ENCODE measurements at regions not wholly inside any gene's neighbourhood (a gene's known extent, or its start where the extent isn't known, plus 50 kb on each side); places are given as distances from the start of the nearest gene placed in this dataset.
"Not testable (repeated sequence)": the region's sequence is repeated elsewhere in the genome, so short reads cannot be mapped to it uniquely, and the experiment has no call there.

DNA sequence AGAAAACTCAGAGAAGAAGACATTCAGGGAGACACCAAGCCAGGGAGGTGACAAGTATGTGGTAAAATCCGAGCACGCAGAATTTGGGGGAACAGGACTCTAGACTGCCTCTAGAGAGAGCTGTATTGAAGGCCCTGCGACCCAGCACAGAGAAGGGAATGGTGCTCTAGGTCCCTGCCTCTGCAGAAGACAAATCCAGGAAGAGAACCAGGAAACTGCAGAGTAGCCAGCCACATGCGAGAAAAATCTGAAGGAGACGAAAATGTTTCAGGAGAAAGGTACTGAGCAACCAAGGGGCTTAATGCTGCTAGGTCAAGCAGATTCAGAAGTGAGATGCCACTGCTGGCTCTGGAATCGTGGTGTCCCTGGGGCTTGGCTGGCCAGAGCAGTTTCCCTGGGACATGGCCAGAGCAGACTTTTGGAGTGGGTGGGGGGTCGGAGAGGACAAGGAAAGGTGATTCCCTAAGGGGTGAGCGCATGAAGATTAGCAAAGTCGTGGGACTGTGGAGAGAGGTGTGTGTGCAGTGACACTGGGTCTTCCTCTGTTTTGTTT lies 158.0 kb upstream of the KLF6 start:
- DNase-seq: no peak

DNA sequence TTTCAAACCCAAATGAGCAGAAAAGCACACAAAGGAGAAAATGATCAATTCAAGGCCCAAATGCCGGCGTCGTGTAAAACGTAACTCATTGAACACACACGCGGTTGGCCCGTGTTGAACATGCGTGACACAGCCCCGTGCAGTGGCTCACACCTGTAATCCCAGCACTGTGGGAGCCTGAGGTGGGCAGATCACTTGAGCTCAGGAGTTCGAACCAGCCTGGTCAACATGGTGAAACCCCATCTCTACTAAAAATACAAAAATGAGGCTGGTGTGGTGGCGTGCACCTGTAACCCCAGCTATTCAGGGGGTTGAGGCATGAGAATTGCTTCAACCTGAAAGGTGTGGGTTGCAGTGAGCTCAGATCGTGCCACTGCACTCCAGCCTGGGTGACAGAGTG lies 156.7 kb upstream of the KLF6 start:
- DNase-seq: no peak

DNA sequence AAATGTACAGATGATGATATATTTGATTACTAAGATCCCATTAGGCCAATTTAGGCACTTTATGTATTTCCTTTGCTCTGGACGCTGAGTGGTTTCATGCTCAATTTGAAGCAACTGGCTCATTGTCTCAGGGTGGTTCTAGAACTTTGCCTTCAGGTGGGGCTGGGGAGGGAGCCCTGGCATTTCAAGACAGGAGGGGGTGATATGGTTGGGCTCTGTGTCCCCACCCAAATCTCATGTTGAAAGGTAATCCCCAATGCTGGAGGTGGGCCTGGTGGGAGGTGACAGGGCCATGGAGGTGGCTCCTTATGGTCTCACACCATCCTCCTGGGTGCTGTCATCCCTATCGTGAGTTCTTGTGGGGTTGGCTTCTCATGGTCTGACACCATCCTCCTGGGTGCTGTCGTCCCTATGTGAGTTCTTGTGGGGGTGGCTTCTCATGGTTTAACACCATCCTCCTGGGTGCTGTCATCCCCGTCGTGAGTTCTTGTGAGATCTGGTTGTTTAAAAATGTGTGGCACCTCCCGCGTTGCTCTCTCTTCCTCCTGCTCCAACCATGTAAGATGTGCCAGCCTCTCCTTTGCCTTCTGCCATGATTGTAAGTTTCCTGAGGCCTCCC lies 151.5 kb upstream of the KLF6 start:
- no peak for DNase-seq

DNA sequence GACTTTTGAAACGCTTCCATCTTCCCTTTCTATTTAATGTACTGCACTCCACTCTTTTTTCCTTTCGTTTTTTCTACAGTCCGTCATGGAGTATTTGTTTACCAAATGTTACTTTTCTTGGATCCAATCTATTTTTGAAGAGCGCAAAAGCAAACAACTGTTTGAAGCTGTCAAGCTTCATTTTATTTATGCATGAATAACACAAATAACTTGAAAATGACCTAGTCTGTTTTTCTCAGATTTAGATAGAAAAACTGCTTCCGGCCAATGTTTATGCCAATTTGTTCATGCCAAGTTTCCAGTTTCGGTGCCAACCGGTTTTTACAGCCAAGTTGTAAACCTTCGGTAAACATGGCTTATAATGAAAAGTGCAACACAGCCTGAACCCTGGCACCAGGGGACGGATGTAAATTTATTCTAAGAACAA lies 150.9 kb upstream of the KLF6 start:
- no peak for DNase-seq

DNA sequence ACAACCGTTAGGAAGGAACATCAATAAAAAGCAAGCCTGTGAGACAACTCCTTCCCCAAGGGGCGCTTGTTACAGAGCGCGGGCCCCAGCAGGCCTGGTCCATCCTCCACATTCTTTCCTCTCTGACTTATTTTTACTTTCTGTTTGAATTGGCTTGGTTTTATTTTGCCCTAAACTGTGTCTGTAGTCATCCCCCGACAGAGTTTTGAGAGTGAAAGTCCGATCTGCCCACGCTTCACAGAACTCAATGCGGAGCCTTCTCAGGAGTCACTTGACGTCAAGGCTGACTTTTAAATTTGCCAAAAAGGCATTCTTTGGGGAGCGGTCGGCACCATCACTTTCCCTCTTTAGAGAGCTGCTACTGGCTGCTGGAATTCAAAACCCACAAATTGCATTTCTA lies 150.1 kb upstream of the KLF6 start:
- DNase-seq: peak; percentile 72

DNA sequence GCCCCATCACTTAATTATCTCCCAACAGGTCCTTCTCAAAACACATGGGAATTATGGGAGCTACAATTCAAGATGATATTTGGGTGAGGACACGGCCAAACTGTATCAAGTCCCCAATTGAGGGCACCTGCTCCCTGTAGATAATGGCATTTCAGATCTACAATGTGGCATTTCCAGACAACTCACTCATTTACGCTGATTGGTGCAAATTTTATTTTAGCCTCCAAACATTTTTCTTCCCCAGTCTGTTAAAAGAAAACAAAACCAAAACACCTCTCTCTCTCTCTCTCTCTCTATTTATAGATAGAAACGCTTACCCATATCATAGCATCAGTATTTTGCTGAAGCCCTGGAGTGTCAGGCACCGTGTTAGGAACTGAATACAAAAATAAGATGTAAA lies 148.7 kb upstream of the KLF6 start:
- DNase-seq: no peak

DNA sequence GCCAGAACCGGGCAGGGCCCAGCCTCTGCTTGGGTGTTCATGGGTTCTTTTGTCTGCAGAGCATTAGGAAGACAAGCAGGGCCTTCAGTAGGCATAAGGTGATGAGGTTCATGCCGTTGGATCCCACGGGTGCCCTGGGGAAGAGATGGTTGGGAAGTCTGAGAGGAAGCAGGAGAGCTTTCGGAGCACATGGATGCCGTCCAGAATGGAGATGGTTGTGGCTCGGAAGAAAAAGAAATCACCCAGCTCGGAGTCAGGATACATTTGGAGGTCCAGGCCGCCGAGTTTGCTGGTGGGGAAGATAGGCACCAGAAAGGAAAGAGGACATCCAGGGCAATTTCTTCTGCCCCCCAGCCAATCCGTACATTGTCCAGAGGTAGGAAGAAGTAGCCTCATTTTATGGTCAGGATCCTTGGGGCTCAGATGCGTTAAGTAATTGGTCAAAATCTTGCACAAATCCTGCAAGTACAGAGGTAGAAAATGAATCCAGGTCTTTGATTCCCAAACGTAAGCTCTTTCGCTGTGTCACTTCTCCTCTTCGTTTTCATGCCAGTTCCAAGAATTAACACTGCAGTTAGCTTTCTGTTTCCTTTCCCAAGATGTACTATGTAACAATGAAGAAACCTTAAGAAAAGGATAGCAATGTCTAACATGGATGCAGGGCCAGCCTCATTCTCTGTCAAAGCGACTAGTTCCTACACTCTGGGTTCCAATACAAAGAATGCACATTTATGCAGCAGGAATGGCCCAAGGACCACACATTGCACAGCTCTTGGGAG lies 147.8 kb upstream of the KLF6 start:
- no peak for DNase-seq

DNA sequence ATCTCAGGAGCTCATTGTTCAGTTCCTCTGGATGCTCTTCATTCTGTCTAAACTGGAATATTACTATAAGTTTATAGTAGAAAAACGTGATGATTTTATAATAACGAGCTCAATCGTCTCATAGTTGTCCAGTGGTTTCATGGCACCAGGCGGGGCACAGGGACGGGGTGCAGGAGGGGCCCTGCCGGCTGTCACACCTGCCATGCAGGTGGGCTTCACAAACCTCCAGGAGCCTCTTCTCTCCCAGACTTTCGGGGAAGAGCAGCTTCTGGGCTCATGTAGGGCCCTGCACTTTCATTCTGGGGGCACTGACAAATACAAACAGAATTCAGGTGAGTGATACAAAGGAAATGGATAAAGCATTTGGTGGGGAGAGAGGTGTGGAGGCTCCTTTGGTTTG lies 146.9 kb upstream of the KLF6 start:
- DNase-seq: no peak

DNA sequence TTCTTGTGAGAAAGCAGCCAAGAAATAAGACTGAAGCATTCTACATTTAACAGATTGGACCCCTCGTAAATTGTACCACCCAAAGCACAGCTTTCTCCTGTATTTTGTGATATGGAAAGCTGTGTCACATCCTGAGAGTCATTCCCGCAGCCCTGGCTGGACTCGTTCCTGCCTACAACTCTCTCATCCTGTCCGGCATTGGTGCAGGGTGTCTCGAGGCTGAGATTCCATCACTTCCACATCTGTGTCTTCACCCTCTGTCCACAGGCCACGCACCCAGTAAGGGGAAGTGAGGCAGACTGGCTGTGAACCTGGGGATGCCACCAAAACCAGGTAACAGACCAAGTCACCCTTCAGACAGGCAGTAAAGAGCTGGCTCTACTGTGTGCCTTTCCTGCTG lies 146.2 kb upstream of the KLF6 start:
- no peak for DNase-seq

DNA sequence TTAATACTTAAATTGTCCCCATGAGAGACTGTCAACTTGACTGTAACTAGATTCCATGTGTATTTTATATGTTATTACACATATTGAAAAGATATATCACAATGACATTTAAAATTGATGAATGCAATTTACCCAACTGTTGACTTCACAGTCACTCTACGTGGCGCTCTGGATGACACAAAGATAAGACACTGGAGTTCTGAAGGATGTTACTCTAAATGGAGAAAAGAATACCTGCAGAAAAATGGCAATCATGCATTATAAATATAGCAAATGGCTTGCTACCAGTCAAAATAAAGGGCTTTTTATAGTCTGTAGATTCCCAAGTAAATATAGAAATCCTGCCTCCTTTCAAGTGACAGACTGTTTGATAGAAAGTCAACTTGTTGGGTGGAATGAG lies 143.6 kb upstream of the KLF6 start:
- no peak for DNase-seq

DNA sequence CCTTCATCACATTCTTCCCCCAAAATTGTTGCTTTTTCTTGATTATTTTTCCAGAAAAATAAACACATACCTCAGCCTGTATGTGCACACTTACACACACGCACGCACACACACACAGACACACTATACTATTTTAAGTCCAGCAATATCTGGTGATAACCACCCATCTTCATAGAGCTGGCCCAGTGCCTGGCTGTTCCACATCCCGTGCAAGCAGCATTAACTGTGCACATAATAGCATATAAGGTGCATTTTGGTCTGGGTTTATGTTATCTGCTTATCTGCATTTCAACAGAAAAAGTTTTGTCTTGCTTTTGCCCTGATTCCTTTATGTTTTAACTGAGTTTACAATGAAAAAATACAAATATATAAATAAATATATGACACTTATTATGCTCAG lies 143.1 kb upstream of the KLF6 start:
- DNase-seq: no peak

DNA sequence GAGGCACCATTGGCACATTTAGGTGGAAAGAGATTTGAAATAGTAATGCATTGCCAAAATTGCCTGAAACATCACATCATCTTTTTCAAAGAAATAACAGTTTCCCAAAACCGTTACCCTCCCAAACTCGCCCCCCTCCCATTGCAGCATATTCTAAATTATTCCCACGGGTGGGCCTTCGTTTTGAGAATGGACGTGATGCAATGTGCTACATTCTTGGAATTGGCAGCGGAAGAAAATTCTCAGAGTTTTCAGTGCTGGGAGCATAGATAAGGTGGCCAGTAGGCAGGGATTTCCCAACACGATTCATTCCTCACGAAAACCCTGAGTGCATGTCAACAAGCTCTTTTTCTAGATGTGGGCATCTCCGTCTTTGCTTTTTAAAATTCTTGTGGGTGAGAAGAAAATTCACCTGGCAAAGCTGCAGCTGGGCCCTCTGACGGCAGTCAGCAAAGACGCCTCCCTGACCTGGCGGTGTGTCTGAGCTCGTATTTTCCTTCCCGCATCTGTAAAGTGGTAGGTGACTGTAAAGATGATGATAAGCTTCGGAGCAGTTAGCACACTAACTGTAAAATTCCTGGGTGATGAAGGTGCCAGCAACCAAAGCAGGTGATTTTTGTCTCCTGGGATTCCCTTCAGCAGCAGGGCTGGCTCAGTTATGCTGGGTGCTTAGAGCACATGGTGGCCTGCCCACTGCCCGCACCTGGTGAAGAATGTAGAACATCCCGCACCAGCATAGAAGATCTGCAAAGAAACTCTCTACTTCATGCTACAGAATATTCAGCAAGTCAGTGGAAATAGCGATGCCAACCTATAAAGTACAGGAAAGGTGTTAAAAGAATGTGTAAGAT lies 141.9 kb upstream of the KLF6 start:
- no peak for DNase-seq

DNA sequence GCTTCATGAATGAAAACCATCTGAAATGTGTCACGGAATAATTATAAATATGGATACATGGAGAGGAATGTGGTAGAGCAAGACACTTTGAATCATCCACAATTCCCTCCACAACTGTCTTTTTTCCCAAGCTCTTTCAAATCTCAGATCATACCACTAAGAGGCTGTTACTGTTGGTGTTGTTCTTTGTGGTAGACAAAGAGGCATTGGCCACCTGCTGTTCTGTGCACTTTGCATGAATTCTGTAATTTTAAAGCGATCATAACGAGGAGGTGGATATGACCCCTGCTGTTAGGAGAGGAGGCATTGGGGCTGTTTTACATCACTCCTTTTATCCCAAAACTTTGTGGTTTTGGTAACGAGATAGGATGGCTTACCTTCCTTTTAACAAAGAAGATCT lies 141.2 kb upstream of the KLF6 start:
- DNase-seq: no peak

DNA sequence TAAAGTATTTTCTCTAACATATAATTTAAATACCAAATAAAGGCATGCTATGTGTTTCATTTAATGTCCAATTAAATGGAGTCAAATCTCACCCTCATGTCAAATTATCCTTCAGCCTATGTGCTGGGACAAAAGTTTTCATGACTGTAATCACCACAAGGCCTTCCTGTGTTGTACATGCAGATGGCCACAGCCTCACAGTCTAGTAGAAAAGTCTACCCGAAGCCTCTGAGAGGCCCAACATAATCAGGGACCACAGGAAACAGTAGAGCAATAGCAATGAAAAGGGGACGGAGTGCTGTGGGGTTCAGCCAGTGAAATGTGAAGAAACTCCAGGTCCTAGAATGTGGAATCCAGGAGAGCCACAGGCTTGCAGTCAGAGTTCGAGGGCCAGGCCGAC lies 140.2 kb upstream of the KLF6 start:
- DNase-seq: no peak

DNA sequence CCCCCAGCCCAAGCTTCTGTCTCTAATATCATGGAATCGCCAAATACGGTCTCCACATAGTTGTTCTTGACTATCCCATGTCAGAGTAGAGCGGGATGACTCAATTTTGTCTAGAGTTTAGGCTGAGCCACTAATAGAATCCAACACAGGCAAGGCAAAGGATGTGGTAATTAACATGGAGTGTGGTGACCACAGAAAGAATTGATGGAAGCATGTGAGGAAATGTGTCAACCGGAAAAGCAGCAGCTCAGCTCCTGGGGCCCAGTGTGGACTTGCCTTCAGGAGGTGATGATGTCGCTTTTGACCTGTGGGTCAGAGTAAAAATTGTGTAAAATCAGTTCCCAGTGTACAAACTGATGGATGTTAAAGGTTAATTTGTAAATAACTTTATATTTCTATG lies 139.3 kb upstream of the KLF6 start:
- DNase-seq: no peak

DNA sequence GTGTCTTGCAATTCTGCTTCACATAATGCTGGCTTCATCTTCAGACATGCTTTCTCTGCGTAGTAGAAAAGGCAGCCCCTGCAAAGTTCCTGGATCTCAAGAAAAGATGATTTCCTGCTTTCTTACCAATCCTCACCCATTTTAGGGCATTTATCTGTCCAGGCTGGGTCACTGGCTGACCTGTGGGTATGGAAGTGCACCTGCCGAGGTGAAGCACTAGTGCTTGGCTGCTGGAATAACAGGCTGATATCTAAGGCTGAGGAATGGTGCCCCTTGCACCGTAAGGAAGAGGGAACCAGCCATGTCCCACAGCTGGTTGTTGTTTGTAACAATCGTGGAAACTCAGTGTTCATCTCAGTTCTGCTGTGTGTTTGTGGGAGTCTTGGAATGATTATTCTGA lies 138.0 kb upstream of the KLF6 start:
- DNase-seq: no peak

DNA sequence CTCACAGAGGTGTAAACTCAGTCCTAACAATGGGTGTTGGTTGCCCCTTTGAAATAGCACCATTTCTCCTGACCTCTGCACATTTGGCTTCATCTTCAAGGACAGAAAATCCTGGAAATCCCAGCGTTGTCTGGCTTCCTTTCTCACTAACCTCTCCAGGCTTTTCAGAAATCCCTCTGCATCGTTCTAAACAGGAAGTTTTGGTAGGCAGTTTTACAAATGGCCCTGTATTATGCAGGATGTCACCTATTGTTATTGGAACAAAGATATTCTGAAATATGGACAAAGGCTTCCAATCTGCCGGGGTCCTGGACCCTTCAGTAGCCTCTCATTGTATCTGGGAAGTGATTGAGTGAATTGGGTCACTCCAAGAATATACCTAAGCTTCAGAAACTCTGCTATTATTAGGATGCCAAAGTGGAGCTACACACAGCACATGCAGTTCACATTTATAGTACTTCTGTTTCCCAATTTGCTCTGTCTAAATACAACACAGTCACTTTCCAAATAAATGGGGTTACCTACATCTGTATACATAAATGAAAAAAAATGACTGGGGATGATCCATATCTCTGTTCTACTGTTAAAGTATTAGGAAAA lies 134.8 kb upstream of the KLF6 start:
- DNase-seq: no peak

DNA sequence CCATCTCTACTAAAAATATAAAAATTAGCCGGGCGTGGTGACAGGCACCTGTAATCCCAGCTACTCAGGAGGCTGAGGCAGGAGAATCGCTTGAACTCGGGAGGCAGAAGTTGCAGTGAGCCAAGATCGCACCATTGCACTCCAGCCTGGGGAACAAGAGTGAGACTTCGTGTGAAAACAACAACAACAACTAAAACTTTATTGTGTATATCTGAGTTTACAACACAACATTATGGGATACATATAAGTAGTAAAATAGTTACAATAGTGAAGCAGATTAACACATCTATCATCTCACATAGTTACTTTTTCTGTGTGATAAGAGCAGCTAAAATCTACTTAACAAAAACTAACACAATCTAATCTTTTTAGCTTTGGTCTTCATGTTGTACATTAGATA lies 132.4 kb upstream of the KLF6 start:
- not testable (repeated sequence) for DNase-seq

DNA sequence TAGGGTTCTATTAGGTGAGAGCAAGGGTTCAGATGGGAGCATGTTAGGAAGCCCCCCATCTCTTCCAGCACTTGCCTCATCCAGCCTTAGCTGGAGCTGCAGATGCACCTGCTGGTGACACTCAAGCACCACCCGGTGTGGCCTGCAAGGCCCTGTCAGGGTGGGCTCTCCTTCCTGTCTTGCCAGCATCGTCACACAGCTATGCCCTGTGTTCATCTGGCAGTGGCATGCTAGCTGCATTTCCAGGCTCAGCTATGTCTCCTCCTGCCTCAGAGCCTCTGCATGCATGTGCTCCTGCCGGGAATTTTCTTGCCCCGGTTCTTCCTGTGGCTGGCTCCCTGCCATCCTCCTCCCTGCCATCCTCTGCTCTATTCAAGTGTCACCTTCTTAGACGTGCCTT lies 129.7 kb upstream of the KLF6 start:
- DNase-seq: no peak

DNA sequence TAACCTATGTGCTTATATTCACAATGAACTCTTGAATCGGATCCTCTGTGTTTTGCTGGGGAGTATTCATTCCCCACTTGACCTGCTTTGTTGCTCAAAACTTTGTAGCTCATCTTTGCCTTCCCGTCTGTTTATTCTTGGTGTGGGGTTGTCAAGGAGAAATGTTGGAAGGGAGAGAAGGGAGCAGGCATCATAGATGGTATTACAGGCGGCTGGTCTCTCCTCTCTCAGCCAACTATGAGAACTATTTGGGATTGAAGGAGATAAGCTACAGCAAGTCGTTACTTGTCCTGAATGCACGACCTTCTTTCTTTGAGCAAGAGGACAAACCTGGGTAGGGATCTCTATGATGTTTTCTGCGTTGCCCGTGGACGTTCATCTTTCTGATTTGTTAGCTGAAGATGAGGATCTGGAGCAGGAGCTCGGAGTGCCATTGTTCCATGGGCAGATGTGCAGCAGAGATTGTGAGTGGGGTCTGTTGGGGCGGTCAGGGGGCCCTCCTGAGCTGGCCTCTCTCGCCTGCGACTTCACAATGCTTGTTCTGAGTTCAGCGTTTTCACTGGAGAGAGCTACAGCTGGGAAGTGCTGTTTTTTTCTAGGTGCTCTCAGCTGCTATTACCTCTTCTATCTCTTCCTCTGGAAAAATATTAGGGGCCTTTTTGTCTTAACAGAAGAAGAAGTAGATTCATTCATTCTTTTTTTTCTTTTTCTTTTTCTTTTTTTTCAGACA lies 126.9 kb upstream of the KLF6 start:
- no peak for DNase-seq

DNA sequence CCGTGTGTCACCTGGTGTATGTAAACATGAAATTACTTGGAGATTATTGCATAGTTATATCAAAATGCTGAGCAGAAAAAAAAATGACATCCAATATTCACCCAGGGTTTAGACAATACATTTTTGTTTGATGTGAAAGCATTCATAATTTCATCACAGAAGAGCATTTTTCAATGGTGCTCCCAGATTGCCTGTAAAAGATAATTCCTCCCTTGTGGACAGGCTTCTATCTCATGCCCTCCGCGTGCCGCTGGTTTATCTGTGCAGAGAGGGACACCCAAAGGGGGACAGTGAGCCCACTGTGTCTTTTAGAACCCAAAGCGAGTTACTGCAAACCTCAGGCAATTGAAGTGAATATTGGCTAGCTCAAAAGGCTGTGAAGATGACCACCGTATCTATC lies 126.2 kb upstream of the KLF6 start:
- DNase-seq: no peak

DNA sequence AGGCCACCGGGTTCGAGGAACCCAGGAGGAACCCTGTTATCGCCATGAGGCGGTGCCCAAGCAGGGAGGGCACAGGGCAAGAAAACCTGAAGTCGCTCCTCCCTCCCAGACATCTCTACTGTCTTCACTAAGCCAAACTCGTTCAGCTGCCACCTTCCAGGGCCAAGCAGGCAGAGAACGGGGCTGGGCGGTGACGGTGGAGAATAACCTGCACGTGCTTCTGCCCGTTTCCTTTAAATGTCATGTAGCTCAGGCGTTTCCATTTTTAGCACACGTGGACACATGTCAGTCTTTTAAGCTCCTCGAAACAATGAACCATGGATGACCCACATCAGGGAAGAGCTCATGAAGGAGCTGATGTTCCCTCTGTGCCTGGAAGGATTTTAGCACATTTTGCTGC lies 124.3 kb upstream of the KLF6 start:
- DNase-seq: no peak

DNA sequence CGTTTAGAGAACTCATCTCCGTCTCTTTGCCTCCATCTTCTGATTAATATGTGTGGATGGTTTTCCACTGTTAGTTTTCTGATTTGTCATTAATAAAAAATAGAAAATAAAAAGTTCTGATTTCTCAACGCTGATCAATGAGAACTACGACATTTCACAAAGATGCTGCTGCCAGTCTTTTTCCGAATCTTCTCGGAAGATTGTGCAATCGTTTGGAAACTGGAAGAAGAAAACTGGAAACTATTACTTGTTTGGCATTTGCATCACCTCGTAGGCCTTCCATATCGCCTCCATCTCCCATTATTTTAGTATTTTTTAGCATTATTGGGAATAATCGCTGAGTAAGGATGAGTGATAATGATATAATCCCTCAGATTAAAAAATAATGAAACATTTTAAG lies 123.2 kb upstream of the KLF6 start:
- DNase-seq: no peak

All from CD4-positive, alpha-beta T cell treated with Interleukin-4 for 4 hours (primary cell).